GM23338 (cell line): ENCODE measurements at regions not wholly inside any gene's neighbourhood (a gene's known extent, or its start where the extent isn't known, plus 50 kb on each side); places are given as distances from the start of the nearest gene placed in this dataset.

Experiments used
- ATAC-seq: fragments of 200-7000 bp; cut with Tn5 transposase; 3 replicates; pipeline ENCODE4 v1.9.1; 2020
- DNase-seq: peaks from one replicate; pipeline ENCODE4 v3.0.0-alpha.2; 2015; ENCODE audit warnings: low spot score
- H2AFZ ChIP-seq: fragments of 200-600 bp; sonication (generic); 2 replicates; pipeline ENCODE4 v1.8.0; 2016; ENCODE audit warnings: antibody characterized with exemption, mild to moderate bottlenecking, moderate library complexity
- H3F3A ChIP-seq: fragments of 200-600 bp; sonication (generic); replicated peaks from 2 replicates; pipeline ENCODE4 v1.8.0; 2017; ENCODE audit warnings: antibody characterized with exemption, mixed run types, low read depth
- H3K27ac ChIP-seq: fragments of 200-600 bp; sonication (generic); 2 replicates; pipeline ENCODE4 v1.6.1; 2016; ENCODE audit warnings: low read depth
- H3K27me3 ChIP-seq: fragments of 200-600 bp; sonication (generic); 2 replicates; pipeline ENCODE4 v1.8.0; 2016; ENCODE audit warnings: mild to moderate bottlenecking, mixed run types, moderate library complexity; ENCODE audit not compliant: insufficient read depth
- H3K36me3 ChIP-seq: fragments of 200-600 bp; sonication (generic); 2 replicates; pipeline ENCODE4 v1.8.0; 2016; ENCODE audit warnings: mild to moderate bottlenecking; ENCODE audit not compliant: insufficient read depth
- H3K4me1 ChIP-seq: fragments of 200-600 bp; sonication (generic); 2 replicates; pipeline ENCODE4 v1.8.0; 2016; ENCODE audit warnings: mild to moderate bottlenecking, moderate library complexity; ENCODE audit not compliant: insufficient read depth
- H3K4me2 ChIP-seq: fragments of 200-600 bp; sonication (generic); 2 replicates; pipeline ENCODE4 v1.7.1; 2017; ENCODE audit warnings: mixed run types
- H3K4me3 ChIP-seq: fragments of 200-600 bp; sonication (generic); 2 replicates; pipeline ENCODE4 v1.6.1; 2016; ENCODE audit warnings: mixed run types
- H3K79me2 ChIP-seq: fragments of 200-600 bp; sonication (generic); replicated peaks from 2 replicates; pipeline ENCODE4 v1.8.0; 2017; ENCODE audit warnings: mild to moderate bottlenecking; ENCODE audit not compliant: insufficient read depth
- H3K9me2 ChIP-seq: fragments of 200-600 bp; sonication (generic); 2 replicates; pipeline ENCODE4 v1.8.0; 2017; ENCODE audit not compliant: insufficient read depth
- H4K20me1 ChIP-seq: fragments of 200-600 bp; sonication (generic); replicated peaks from 2 replicates; pipeline ENCODE4 v1.8.0; 2017; ENCODE audit warnings: mild to moderate bottlenecking; ENCODE audit not compliant: insufficient read depth
- H3K27ac Mint-ChIP-seq: 2 replicates; pipeline ENCODE4 v1.8.0; 2020; ENCODE audit warnings: inconsistent platforms, mild to moderate bottlenecking, moderate library complexity, mixed read lengths
- H3K27me3 Mint-ChIP-seq: 3 replicates; pipeline ENCODE4 v1.8.0; 2022; ENCODE audit warnings: low read depth, mild to moderate bottlenecking, moderate library complexity, mixed read lengths, inconsistent platforms; ENCODE audit not compliant: insufficient read depth, poor library complexity
- H3K36me3 Mint-ChIP-seq: 3 replicates; pipeline ENCODE4 v1.8.0; 2021; ENCODE audit warnings: low read depth, mild to moderate bottlenecking, inconsistent platforms, moderate library complexity, mixed read lengths
- H3K4me1 Mint-ChIP-seq: 3 replicates; pipeline ENCODE4 v1.8.0; 2020; ENCODE audit warnings: mild to moderate bottlenecking, inconsistent platforms, mixed read lengths
- H3K4me3 Mint-ChIP-seq: 3 replicates; pipeline ENCODE4 v1.8.0; 2021; ENCODE audit warnings: moderate library complexity, mild to moderate bottlenecking, inconsistent platforms, mixed read lengths
- H3K9me3 Mint-ChIP-seq: 3 replicates; pipeline ENCODE4 v1.8.0; 2020; ENCODE audit warnings: moderate library complexity, mild to moderate bottlenecking, inconsistent platforms, mixed read lengths
- CREB1 ChIP-seq: fragments of 250-450 bp; sonication (Bioruptor Pico); IDR thresholded peaks from 2 replicates; pipeline ENCODE4 v1.5.0; 2020; ENCODE audit warnings: low read depth, mild to moderate bottlenecking, moderate library complexity
- ETS1 ChIP-seq: IDR thresholded peaks from 2 replicates; pipeline ENCODE4 v1.6.1; 2016; ENCODE audit warnings: antibody characterized with exemption
- EZH2 ChIP-seq: fragments of 200-600 bp; sonication (generic); IDR thresholded peaks from one replicate; pipeline ENCODE4 v1.8.0; 2017; ENCODE audit warnings: antibody characterized with exemption, mild to moderate bottlenecking, low read depth; ENCODE audit not compliant: unreplicated experiment
- EZH2phosphoT487 ChIP-seq: fragments of 200-600 bp; sonication (generic); IDR thresholded peaks from one replicate; pipeline ENCODE4 v1.8.1; 2018; ENCODE audit warnings: antibody characterized with exemption; ENCODE audit not compliant: unreplicated experiment
- JUNB ChIP-seq: IDR thresholded peaks from one replicate; pipeline ENCODE4 v1.6.1; 2016; ENCODE audit warnings: antibody characterized with exemption; ENCODE audit not compliant: unreplicated experiment
- NANOG ChIP-seq: IDR thresholded peaks from 2 replicates; pipeline ENCODE4 v1.6.1; 2016; ENCODE audit warnings: antibody characterized with exemption, borderline replicate concordance
- POLR2AphosphoS5 ChIP-seq: IDR thresholded peaks from 2 replicates; pipeline ENCODE4 v1.6.1; 2016; ENCODE audit warnings: antibody characterized with exemption, low read depth
- STAT1 ChIP-seq: IDR thresholded peaks from one replicate; pipeline ENCODE4 v1.6.1; 2016; ENCODE audit warnings: antibody characterized with exemption; ENCODE audit not compliant: unreplicated experiment
- ZNF114 ChIP-seq: fragments of 250-450 bp; sonication (Bioruptor Pico); IDR thresholded peaks from 2 replicates; pipeline ENCODE4 v1.5.0; 2020; ENCODE audit warnings: mild to moderate bottlenecking, moderate library complexity
- ZNF331 ChIP-seq: fragments of 250-450 bp; sonication (Bioruptor Pico); IDR thresholded peaks from 2 replicates; pipeline ENCODE4 v1.5.0; 2020; ENCODE audit warnings: low read depth, mild to moderate bottlenecking, moderate library complexity
- ZNF462 ChIP-seq: fragments of 250-450 bp; sonication (Bioruptor Pico); IDR thresholded peaks from 2 replicates; pipeline ENCODE4 v1.5.0; 2020; ENCODE audit warnings: mild to moderate bottlenecking, moderate library complexity
- TF ChIP-seq, protein P1 (sequence below): IDR thresholded peaks from one replicate; pipeline ENCODE4 v1.6.1; 2018; ENCODE audit warnings: antibody characterized with exemption; ENCODE audit not compliant: unreplicated experiment
- TF ChIP-seq, protein P2 (sequence below), 2 experiments: fragments of 200-600 bp in 1 of 2; sonication (generic) in 1 of 2; conservative IDR thresholded peaks; 2 replicates each; pipeline versions ENCODE4 v1.5.1 to v1.6.1; 2016 to 2017; ENCODE audit warnings: antibody characterized with exemption in 2 of 2, low read depth in 2 of 2, mild to moderate bottlenecking in 2 of 2, moderate library complexity in 1 of 2

DNA sequence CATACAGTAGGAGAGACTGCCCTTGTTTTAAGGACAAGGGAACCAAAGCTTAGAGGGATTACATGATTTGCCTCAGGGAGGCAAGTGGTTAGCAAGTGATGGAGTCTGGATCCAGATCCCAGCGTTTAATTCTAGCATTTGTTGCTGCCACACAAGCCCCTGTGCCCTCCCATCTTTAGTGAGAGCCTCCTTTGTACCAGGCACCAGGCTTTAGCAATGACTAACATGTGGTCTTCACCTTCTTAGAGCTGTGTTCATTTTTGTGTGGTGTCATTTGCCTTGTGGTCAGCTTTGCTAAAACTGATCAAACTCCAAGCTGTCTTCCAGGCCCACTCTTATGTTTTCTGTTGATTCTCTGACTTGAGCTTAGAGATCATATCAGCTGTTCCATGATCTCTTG is 290.5 kb downstream of the RPLP1 start:
- no peaks in the 10 kb centered on the region for H3K36me3 ChIP-seq
- no peak overlapping the region for H2AFZ ChIP-seq
- no peaks in the 10 kb centered on the region for H3K9me2 ChIP-seq
- H3K27me3 ChIP-seq = no peaks in the 10 kb centered on the region
- H3K9me3 Mint-ChIP-seq = peaks cover 17% of the 10 kb centered on the region
- ATAC-seq (no peak), DNase-seq (no peak)
- no peak overlapping the region for H3K4me2 ChIP-seq
- H3K4me3 Mint-ChIP-seq = no peak overlapping the region
- no peaks in the 10 kb centered on the region for H4K20me1 ChIP-seq
- no peaks in the 10 kb centered on the region for H3K36me3 Mint-ChIP-seq
- H3K4me1 ChIP-seq = no peaks in the 10 kb centered on the region
- no peak overlapping the region for H3K4me3 ChIP-seq
- no peak overlapping the region for H3K27ac Mint-ChIP-seq
- no peak overlapping the region for H3K27ac ChIP-seq
- no peaks in the 10 kb centered on the region for H3K79me2 ChIP-seq
- H3K4me1 Mint-ChIP-seq = peaks cover 2% of the 10 kb centered on the region
- no peaks in the 10 kb centered on the region for H3F3A ChIP-seq
- peaks cover 2% of the 10 kb centered on the region for H3K27me3 Mint-ChIP-seq
- TF ChIP-seq ZNF114 (CRISPR knock-in tag) (no peak), STAT1 (no peak), NANOG (no peak), ETS1 (no peak), EZH2 (no peak), ZNF331 (CRISPR knock-in tag) (no peak), JUNB (no peak), ZNF462 (CRISPR knock-in tag) (no peak), CREB1 (CRISPR knock-in tag) (no peak), EZH2phosphoT487 (no peak), POLR2AphosphoS5 (no peak)
- TF ChIP-seq, protein P1, sequence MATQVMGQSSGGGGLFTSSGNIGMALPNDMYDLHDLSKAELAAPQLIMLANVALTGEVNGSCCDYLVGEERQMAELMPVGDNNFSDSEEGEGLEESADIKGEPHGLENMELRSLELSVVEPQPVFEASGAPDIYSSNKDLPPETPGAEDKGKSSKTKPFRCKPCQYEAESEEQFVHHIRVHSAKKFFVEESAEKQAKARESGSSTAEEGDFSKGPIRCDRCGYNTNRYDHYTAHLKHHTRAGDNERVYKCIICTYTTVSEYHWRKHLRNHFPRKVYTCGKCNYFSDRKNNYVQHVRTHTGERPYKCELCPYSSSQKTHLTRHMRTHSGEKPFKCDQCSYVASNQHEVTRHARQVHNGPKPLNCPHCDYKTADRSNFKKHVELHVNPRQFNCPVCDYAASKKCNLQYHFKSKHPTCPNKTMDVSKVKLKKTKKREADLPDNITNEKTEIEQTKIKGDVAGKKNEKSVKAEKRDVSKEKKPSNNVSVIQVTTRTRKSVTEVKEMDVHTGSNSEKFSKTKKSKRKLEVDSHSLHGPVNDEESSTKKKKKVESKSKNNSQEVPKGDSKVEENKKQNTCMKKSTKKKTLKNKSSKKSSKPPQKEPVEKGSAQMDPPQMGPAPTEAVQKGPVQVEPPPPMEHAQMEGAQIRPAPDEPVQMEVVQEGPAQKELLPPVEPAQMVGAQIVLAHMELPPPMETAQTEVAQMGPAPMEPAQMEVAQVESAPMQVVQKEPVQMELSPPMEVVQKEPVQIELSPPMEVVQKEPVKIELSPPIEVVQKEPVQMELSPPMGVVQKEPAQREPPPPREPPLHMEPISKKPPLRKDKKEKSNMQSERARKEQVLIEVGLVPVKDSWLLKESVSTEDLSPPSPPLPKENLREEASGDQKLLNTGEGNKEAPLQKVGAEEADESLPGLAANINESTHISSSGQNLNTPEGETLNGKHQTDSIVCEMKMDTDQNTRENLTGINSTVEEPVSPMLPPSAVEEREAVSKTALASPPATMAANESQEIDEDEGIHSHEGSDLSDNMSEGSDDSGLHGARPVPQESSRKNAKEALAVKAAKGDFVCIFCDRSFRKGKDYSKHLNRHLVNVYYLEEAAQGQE = no peak
- TF ChIP-seq, protein P2, sequence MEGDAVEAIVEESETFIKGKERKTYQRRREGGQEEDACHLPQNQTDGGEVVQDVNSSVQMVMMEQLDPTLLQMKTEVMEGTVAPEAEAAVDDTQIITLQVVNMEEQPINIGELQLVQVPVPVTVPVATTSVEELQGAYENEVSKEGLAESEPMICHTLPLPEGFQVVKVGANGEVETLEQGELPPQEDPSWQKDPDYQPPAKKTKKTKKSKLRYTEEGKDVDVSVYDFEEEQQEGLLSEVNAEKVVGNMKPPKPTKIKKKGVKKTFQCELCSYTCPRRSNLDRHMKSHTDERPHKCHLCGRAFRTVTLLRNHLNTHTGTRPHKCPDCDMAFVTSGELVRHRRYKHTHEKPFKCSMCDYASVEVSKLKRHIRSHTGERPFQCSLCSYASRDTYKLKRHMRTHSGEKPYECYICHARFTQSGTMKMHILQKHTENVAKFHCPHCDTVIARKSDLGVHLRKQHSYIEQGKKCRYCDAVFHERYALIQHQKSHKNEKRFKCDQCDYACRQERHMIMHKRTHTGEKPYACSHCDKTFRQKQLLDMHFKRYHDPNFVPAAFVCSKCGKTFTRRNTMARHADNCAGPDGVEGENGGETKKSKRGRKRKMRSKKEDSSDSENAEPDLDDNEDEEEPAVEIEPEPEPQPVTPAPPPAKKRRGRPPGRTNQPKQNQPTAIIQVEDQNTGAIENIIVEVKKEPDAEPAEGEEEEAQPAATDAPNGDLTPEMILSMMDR (conservative IDR thresholded peaks at IDR 0.05; ENCODE audit: low read depth in 2 of 2) = no peak
